Fibroblast of upper back skin (primary cell): ENCODE measurements at regions not wholly inside any gene's neighbourhood (a gene's known extent, or its start where the extent isn't known, plus 50 kb on each side); places are given as distances from the start of the nearest gene placed in this dataset.
A peak's percentile ranks its signal among the peaks of the same experiment; 100 is the strongest.

Experiments used
- DNase-seq: peaks from one replicate; pipeline ENCODE4 v3.0.0-alpha.2; 2013

DNA sequence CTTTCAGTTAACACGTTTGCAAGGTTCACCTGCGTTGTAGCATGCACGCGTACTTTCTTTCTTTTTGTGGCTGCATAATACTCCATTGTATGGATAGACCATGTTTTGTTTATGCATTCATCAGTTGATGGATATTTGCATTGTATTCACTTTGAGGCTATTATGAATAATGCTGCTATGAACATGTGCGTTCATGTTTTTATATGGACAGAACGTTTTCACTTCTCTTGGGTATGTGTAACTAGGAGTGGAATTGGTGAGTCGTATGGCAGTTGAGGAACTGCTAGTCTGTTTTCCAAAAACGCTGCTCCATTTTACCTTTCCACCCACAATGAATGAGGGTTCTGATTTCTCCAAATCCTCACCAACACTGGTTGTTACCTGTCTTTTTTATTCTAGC, 244.3 kb downstream of the GLI2 start:
- DNase-seq, result no peak

DNA sequence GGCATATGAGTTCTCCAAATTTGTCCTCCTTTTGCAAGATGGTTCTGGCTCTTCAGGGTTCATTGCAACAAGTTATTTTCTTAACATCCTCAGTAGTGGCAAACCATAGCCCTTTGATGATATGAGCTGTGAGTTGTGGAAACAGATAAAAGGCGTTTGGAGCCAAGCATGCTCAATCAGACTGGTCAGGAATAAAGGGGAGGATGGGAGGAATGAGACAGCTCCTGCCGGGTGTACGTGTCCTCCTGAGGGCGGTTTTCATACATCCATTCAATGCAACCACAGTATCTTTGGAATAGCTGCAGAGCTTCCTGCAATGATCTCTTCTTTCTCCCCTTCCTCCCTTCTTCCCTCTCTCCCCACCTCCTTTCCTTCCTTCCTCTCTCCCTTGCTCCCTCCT, 245.8 kb downstream of the GLI2 start:
- no peak for DNase-seq

DNA sequence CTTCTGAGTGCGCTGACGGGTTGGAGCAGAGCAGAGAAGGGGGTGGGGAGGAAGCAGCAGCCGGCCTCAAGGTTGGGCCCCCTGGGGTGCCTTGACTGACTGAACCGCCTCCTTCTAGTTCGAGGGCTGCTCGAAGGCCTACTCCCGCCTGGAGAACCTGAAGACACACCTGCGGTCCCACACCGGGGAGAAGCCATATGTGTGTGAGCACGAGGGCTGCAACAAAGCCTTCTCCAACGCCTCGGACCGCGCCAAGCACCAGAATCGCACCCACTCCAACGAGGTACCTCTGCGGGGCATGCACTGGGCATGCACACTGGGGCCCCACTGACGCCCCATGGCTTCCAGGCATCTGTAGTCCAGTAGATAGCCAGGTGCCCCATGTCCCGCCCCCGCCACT, 246.9 kb downstream of the GLI2 start:
- DNase-seq, result no peak

DNA sequence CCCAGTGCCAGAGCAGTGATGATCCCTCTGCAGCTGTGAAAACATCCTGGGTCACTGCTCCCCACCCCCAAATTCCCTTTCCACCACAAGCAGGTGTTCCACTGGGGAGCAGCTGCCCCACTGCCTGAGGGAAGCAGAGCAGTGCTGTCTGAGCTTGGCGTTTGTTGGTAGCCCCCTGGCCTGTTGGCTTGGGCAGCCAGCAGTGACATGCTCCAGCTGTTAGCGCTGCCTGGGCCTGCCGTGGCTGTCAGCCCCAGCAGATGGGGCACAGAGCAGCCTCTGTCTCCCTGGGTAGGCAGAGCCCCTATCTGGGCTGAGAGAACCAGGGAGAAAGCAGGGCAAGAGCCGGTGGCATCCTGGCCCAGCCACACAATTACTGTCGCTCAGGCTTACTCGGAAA, 247.7 kb downstream of the GLI2 start:
- peak; percentile 9 for DNase-seq

GRCh38 chr2:120984046-120984445, 248.4 kb downstream of the GLI2 start:
- no peak for DNase-seq

- DNase-seq, result no peak
Measured at GRCh38 chr2:120984452-120985173, 248.9 kb downstream of the GLI2 start.

DNA sequence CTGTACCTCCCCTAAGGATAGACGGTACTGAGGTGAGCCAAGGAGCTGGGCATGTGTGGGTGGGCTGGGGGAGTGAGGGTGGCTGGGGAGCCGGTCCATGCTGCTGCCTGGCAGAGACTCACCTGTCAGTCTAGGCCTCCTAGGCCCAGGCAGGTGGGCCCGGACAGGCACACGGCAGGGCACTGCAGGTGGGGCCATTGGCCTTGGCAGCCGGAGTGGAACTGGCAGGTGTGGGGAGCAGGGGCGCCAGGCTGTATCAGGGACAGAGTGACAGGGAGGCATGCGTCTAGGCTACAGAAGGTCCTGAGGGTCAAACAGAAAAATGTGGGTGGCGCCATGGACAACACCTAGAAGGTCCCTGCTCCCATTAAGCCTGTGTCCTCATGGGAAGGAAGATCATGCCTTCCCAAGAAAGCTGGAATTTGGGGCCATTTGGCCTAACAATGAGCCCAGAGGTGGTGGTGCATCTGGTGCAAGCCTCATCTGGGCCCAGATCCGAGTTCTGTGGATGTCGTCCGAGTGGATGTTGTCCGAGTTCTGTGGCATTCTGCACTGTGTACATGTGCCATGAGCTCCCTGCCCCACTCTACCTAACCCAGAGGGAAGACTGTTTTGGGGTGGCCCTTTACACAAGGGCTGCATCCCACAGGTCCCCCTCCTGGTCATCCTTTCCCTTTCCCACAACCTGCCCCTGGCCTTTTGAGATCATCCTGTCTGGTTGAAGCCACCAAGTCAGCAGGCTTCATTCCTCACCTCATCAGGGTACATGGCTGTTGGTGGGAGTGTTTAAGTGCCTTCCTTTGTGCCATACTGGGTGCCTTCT, 249.7 kb downstream of the GLI2 start:
- no peak for DNase-seq

GRCh38 chr2:120985997-120986651, 250.5 kb downstream of the GLI2 start:
- DNase-seq, result no peak

- no peak for DNase-seq
Measured at GRCh38 chr2:120986898-120987650, 251.4 kb downstream of the GLI2 start.

DNA sequence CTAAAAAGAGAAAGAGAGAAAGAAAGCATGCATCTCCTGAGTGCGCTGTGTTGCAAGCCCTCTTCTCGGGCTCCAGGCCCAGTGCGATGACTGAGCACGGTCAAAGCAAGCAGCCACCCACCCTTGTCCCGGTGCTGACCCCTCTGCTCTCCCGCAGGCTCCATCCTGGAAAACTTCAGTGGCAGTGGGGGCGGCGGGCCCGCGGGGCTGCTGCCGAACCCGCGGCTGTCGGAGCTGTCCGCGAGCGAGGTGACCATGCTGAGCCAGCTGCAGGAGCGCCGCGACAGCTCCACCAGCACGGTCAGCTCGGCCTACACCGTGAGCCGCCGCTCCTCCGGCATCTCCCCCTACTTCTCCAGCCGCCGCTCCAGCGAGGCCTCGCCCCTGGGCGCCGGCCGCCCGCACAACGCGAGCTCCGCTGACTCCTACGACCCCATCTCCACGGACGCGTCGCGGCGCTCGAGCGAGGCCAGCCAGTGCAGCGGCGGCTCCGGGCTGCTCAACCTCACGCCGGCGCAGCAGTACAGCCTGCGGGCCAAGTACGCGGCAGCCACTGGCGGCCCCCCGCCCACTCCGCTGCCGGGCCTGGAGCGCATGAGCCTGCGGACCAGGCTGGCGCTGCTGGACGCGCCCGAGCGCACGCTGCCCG, 252.5 kb downstream of the GLI2 start:
- no peak for DNase-seq

GRCh38 chr2:120988700-120989511, 253.2 kb downstream of the GLI2 start:
- no peak for DNase-seq

DNA sequence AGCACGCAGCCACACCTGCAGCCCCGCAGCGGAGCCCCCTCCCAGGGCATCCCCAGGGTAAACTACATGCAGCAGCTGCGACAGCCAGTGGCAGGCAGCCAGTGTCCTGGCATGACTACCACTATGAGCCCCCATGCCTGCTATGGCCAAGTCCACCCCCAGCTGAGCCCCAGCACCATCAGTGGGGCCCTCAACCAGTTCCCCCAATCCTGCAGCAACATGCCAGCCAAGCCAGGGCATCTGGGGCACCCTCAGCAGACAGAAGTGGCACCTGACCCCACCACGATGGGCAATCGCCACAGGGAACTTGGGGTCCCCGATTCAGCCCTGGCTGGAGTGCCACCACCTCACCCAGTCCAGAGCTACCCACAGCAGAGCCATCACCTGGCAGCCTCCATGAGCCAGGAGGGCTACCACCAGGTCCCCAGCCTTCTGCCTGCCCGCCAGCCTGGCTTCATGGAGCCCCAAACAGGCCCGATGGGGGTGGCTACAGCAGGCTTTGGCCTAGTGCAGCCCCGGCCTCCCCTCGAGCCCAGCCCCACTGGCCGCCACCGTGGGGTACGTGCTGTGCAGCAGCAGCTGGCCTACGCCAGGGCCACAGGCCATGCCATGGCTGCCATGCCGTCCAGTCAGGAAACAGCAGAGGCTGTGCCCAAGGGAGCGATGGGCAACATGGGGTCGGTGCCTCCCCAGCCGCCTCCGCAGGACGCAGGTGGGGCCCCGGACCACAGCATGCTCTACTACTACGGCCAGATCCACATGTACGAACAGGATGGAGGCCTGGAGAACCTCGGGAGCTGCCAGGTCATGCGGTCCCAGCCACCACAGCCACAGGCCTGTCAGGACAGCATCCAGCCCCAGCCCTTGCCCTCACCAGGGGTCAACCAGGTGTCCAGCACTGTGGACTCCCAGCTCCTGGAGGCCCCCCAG, 254.1 kb downstream of the GLI2 start:
- DNase-seq, result no peak

- DNase-seq, result no peak
Measured at GRCh38 chr2:120990451-120990871, 254.8 kb downstream of the GLI2 start.

DNA sequence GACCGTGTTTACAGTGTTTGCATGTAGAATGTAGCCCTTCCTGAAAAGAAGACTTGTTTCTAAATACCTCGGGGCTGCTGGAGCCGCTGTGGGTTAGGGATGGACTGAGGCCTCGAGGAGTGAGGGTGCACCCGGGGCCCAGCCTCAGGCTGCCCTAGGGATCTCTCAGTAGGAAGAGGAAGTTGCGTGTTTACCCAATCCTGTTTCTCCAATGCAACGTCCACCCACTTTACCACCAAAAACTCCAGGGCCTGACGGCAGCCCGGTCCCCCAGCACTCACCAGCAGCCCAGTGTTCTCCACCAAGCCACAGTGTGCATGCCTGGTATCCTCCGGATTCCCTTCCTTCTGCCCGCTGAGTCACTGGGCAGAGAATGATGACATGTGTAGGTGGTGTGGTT, 255.8 kb downstream of the GLI2 start:
- DNase-seq, result no peak

DNA sequence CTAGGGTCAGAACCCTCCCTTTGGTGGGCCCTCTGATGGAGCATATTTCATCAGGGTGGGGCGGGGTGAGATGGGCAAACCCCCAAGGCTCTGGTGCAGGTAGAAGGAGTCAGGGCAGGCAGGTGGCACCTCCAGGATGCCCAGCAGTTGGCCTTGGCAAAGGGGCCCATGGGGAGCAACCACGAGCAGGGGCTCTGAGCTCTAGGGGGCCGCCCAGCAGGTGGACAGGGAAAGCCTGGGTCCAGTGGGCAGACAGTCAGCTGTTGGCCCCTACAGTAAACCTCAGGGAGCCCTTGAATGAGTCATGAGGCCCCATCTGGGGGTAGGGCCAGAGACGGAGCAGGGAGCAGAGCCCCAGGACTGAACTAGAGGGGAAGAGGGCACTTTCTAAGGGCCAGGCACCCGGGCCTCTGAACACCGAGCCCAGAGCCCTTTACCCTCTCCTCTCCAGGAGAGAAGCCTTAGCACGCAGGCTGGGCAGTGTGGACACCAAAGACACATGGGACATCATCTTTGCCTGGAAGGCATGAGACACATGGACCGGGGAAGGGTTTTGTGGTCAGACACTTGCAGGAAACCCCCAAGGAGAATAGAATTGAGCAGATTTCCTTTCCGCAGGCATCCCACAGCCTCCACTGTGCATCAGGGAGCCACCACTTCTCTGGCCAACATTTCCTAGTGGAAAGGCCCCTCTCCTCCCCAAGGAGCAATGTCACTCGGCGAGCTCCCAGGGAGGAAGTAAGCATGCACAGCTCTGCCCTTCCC, 257.3 kb downstream of the GLI2 start:
- no peak for DNase-seq

DNA sequence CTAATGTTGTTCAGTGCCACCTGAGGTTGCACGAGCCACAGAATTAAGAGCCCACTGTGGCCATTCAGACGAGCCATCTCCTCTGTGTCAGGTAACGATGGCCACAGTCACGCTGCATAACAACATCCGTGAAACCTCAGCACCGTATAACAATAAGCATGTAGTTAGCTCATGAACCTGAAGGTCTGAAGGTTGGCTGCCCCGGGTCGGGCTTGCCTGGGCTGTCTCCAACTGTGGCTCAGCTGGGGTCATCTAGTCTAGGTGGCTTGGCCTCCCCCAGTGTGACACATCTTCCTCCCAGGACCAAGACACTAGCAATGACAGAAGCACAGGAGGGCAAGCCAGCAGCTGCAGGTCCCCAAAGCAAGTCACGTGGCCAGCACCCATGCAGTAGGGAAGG, 258.0 kb downstream of the GLI2 start:
- DNase-seq, result no peak

GRCh38 chr2:120994301-120994995, 258.8 kb downstream of the GLI2 start:
- DNase-seq, result no peak

GRCh38 chr2:120995152-120995551, 259.5 kb downstream of the GLI2 start:
- no peak for DNase-seq

GRCh38 chr2:120995656-120996190, 260.1 kb downstream of the GLI2 start:
- DNase-seq, result no peak
